GM21576 (cell line): ENCODE measurements at regions not wholly inside any gene's neighbourhood (a gene's known extent, or its start where the extent isn't known, plus 50 kb on each side); places are given as distances from the start of the nearest gene placed in this dataset.

ENCODE experiments used
- ATAC-seq: cut with Tn5 transposase; IDR thresholded peaks from one replicate; pipeline ENCODE4 v1.9.1; 2021; ENCODE audit warnings: mild to moderate bottlenecking, moderate library complexity; ENCODE audit not compliant: unreplicated experiment

DNA sequence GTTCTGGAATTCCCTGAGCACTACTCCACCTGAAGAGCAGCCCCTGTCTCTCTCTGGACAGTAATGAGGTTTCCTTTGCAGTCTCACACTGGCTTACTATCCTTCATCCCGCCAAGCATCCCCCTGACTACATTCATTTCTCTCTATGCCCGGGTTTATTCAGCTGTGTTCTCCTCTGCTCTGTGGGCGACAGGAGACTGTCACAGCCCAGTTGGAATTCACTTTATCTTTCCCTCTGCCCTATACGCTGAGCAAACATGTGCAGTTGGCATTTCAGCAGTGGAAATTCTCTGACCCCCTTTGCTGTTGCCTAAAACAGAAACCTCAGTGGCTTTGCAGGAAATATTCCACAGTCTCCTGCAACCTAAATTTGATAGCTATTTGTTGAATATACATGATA, 83.5 kb upstream of the MAX start:
- no peak for ATAC-seq

GRCh38 chr14:65186951-65187350, 84.6 kb upstream of the MAX start:
- no peak for ATAC-seq

GRCh38 chr14:65187421-65188049, 85.2 kb upstream of the MAX start:
- ATAC-seq = no peak

- no peak for ATAC-seq
Observed at GRCh38 chr14:65190312-65190711, 88.0 kb upstream of the MAX start.

DNA sequence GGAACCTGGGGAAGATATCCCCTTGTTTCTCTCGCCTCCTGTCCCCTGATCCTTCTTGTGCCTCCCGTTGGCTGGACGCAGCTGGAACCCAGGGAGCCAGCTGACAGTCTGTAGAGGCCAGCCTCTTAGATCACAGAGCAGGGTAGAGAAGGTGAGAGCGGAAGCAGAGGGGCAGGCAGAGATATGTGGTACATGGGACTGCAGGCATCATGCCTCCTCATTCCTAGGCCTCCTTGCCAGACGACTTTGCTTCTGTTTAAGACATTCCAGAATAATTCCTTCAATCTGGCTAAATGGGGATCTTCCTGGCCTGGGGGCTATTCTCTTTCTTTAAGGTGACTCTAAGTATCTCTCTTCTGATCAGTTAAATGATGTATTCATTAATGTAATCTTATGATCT, 89.4 kb upstream of the MAX start:
- ATAC-seq = no peak

GRCh38 chr14:65192686-65193085, 90.4 kb upstream of the MAX start:
- ATAC-seq = no peak

GRCh38 chr14:65193916-65194590, 91.7 kb upstream of the MAX start:
- ATAC-seq = no peak

GRCh38 chr14:65195042-65195719, 92.9 kb upstream of the MAX start:
- peak; percentile 95 for ATAC-seq

DNA sequence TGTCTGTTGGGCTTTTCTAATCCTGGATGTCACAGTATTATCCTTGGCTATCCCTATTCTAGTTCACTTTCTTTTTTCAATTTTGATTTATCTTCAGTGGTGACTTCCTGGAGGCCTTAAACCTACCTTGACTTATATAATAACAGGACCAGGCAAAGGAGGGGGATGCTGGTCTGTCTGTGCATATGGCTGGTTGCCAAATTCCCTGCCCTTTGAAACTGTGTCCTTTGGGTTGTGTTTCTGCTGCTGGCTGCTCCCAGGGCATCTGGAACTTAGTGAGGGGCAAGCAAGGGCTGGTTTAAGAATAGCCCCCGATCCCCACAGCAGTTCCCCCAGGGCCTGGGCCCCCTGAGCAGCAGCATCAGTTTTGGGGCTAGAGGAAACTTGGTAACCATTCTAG, 96.0 kb upstream of the MAX start:
- no peak for ATAC-seq

DNA sequence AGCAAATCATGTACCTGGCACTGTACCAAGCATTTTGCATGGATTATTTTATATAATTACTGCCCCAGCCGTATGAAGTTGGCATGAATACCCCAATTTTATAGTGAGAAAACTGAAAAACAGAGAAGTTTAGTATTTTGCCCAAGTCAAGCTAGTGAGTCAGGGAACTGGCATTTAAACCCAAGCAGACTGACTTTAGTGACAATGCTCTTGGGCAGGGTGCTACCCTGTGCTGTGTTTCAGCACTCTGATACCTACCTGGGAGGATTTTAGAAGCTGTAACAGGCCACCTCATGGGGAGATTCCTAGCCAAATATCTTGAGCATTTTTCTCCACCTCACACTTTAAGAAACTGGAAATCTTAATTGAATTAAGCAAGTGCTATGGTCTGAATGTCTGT, 98.1 kb upstream of the MAX start:
- ATAC-seq = no peak

DNA sequence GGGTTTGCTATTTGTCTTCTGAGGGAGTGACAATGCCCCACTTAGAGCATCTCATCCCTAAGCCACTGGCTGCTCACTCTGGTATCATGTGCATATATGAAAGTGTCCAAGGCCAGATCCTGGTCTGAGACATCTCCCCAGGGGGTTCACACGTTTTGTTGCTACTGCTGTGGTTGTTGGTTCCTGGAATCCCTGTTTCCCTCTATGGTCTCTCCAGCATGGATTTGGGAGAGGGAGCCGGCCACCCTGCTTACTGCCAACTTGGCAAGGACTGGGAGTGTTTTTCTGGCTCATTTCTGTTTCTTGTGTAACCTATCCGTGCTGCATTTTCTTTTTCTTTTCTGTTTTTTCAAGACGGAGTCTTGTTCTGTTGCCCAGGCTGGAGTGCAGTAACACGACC, 101.3 kb upstream of the MAX start:
- ATAC-seq = no peak

DNA sequence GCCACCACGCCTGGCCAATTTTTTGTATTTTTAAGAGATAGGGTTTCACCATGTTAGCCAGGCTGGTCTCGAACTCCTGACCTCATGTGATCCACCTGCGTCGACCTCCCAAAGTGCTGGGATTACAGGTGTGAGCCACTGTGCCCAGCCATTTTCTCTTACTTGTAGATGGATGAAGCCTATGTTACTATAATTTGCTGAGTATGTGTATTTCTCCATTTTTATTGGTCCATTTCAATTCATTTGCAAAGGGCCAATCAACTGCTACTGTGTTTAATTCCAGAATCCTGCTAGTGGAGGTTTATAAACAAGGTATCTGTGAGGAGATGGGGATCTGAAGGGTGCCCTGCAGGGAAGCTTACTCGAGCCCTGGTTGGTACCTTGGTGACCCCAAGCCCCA, 101.7 kb upstream of the MAX start:
- no peak for ATAC-seq

- ATAC-seq = no peak
Observed at GRCh38 chr14:65206078-65206447, 103.7 kb upstream of the MAX start.

DNA sequence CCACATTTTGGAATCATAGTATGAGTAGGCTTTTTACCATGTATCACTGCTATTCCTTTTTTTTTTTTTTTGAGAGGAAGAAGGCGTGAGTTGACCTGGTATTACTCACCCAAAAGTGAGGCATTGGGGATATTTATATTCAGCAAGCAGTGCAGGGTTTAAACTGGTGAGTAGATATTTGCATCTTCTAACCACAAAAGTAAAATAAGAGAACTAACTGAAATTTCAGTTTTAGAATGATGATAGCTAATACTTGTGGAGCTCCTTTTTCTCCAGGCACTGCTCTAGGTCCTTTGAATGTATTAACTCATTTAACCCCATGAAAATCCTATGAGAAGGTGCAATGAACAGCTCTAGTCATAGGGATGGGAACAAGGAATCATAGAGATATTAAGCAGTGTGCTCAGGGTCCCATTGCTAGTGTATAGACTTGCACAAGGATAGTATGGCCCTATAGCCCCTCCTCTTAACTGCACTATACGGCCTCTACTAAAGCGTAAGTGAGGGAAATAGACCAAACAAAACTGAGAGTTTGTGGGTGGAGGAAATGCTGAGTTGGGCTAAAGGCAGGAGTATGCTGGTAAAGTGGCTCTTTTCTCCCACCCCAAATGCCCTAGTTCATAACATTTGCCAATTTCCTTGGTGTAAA, 104.3 kb upstream of the MAX start:
- peak; percentile 55 for ATAC-seq

- ATAC-seq = no peak
Observed at GRCh38 chr14:65208548-65208947, 106.2 kb upstream of the MAX start.

DNA sequence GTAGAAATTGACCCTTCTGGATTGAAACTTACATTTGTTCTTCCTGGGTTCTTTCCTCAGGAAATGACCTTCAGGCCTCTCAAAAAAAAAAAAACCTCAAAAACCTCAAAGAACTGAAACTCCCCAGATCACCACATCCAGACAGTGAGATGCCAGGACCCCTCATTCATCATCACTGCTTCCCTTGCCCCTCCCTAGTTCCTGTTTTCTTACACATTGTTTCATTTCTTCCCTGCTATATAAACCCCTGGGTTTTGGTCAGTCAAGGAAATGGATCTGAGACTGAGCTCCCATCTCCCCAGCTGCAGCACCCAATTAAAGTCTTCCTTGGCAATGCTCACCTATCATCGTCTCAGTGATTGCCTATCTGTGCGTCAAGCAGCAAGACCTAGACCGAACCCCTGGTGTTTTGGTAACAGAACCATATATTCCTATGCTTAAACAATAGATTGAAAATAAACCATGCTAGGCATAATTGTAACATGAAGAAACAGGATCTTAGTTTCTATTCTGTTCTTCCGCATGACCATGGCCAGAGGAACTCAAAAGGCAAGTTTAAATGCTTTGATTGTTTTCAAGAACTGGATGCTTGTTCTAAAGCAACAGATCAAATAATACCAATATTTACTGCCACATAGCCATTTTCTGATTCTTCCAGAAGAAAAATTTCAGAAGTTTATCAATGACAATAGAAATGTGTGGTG, 108.0 kb upstream of the MAX start:
- no peak for ATAC-seq

GRCh38 chr14:65210822-65211182, 108.5 kb upstream of the MAX start:
- ATAC-seq = no peak

- no peak for ATAC-seq
Observed at GRCh38 chr14:65211341-65211987, 109.1 kb upstream of the MAX start.

DNA sequence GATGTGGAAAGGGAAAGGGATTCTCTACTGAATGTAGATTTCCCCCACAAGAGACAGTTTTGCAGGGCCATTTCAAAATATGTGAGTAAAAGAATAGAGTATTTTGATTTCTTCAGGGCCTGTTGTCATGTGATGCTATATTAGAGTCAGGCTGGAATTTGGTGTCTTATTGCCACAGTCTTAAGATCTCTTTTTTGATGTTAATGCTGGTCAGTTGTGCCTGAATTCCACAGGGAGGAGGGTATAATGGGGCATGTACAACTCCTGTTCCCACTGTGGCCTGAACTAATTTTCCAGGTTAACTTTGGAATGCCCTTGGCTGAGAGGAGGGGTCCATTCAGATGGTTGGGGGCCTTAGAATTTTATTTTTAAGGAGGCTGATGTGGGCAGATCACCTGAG, 111.0 kb upstream of the MAX start:
- ATAC-seq = no peak

DNA sequence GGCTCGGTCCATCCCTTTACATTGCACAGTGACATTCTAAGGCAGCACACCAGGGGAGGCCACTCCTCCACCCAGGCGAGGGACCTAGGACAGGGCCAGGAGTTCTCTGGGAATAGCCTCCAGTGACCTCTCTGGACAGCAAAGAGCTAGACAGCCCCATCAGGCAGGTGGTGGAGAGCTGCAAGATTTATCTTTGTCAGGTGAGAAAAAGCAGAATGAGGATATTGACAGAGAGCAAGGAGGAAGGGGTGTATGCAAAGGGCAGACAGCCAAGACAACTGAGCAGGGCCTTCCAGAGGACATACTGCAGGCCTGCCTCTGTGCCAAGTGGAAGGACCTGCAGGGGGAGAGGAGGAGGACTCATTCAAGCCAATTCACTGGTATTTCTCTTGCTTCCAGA, 112.4 kb upstream of the MAX start:
- ATAC-seq = no peak

DNA sequence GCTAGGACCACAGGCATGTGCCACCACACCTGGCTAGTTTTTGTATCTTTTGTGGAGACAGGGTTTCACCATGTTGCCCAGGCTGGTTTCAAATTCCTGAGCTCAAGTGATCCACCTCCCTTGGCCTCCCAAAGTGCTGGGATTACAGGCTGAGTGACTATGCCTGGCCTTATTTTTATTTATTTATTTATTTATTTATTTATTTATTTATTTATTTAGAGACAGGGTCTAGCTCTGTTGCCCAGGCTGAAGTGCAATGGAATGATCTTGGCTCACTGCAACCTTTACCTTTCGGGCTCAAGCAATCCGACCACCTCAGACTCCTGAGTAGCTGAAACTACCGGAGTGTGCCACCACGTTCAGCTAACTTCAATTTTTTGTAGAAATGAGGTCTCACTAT, 117.0 kb upstream of the MAX start:
- ATAC-seq = no peak
